Activated CD4-positive, alpha-beta memory T cell treated with anti-CD3 and anti-CD28 coated beads for 36 hours (primary cell): ENCODE measurements at regions not wholly inside any gene's neighbourhood (a gene's known extent, or its start where the extent isn't known, plus 50 kb on each side); places are given as distances from the start of the nearest gene placed in this dataset.
"Not testable (repeated sequence)": the region's sequence is repeated elsewhere in the genome, so short reads cannot be mapped to it uniquely, and the experiment has no call there.

Source experiments
- CTCF ChIA-PET: fragments of 350-600 bp; sonication (Branson Sonifier 250); formaldehyde crosslinking; loops from one replicate; lab custom pipeline; 2021; ENCODE audit warnings: antibody characterized with exemption, inconsistent platforms; lab: Charles Lee
- POLR2A ChIA-PET: fragments of 350-600 bp; sonication (Branson Sonifier 250); formaldehyde crosslinking; loops from one replicate; lab custom pipeline; 2021; ENCODE audit warnings: antibody characterized with exemption; lab: Charles Lee
- DNase-seq: peaks from one replicate; pipeline ENCODE4 v3.0.0-alpha.2; 2020
- H3K27ac Mint-ChIP-seq: one replicate; pipeline ENCODE4 v1.8.0; 2021; ENCODE audit warnings: mixed read lengths
- H3K27me3 Mint-ChIP-seq: one replicate; pipeline ENCODE4 v1.8.0; 2021; ENCODE audit warnings: mixed read lengths
- H3K36me3 Mint-ChIP-seq: one replicate; pipeline ENCODE4 v1.8.0; 2021; ENCODE audit warnings: mixed read lengths
- H3K4me1 Mint-ChIP-seq: one replicate; pipeline ENCODE4 v1.8.0; 2021; ENCODE audit warnings: low read depth, mixed read lengths
- H3K4me3 Mint-ChIP-seq: one replicate; pipeline ENCODE4 v1.8.0; 2021; ENCODE audit warnings: mild to moderate bottlenecking, mixed read lengths
- H3K9me3 Mint-ChIP-seq: one replicate; pipeline ENCODE4 v1.8.0; 2021; ENCODE audit warnings: mixed read lengths
- intact Hi-C: fragments of 100-400 bp; cut with micrococcal nuclease; formaldehyde crosslinking; loops from one replicate; pipeline ENCODE4 v1.15.1; 2023

DNA sequence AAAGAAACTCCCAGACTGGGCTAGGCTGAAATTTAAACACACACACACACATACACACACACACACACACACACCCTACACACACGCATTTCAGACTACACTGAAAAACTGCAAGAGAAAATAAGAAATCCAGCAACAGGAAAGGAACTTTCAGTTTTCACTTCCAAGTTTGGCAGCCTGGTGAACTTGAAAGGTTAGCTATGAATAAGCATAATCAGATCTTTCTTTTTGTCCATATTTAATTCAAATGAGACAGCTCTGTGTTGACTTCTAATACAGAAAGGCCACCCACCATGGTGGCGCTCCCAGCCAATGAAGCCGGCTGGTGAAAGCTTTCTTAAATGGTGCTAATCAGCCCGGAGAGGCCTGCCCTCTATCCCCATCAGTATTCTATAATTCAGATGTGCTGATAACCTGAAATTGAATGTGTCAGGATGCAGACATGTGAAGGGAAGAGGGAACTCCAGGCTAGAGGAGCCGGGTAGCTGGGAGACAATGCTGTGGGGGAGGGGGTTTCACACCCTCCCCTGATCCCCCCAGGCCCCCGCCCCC, 108.3 kb upstream of the ZNF536 start:
- H3K4me1 Mint-ChIP-seq: no peaks in the 10 kb centered on the region
- no peaks in the 10 kb centered on the region for H3K36me3 Mint-ChIP-seq
- H3K9me3 Mint-ChIP-seq: no peaks in the 10 kb centered on the region
- POLR2A ChIA-PET: no interaction called here
- DNase-seq: no peak
- intact Hi-C loops: no loop called here
- CTCF ChIA-PET: no interaction called here
- no peak overlapping the region for H3K27ac Mint-ChIP-seq
- peaks cover 3% of the 10 kb centered on the region for H3K27me3 Mint-ChIP-seq
- no peak overlapping the region for H3K4me3 Mint-ChIP-seq

DNA sequence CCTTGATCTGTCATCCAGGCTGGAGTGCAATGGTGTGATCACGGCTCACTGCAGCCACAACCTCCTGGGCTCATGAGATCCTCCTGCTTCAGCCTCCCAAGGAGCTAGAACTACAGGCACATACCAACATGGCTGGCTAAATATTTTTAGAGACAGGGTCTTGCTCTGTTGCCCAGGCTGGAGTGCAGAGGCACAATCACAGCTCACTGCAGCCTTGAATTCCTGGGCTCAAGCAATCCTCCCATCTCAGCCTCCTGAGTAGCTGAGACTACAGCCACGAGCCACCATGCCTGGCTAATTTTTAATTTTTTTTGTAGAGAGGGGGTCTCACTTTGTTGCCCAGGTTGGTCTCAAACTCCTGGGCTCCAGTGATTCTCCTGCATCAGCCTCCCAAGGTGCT, 106.3 kb upstream of the ZNF536 start:
- H3K9me3 Mint-ChIP-seq, H3K27me3 Mint-ChIP-seq, H3K4me1 Mint-ChIP-seq, POLR2A ChIA-PET, intact Hi-C loops, DNase-seq, H3K27ac Mint-ChIP-seq, H3K4me3 Mint-ChIP-seq, H3K36me3 Mint-ChIP-seq: not testable (repeated sequence)
- CTCF ChIA-PET: interaction anchor here (0.6 kb wide), 1 partner anchor 30 kb away, joined by 4 read pairs; no protein-coding TSS in a partner anchor

GRCh38 chr19:30266687-30267086, 105.5 kb upstream of the ZNF536 start:
- CTCF ChIA-PET: no interaction called here
- H3K27me3 Mint-ChIP-seq: no peaks in the 10 kb centered on the region
- H3K4me3 Mint-ChIP-seq: no peak overlapping the region
- POLR2A ChIA-PET: no interaction called here
- H3K4me1 Mint-ChIP-seq: no peaks in the 10 kb centered on the region
- no peak overlapping the region for H3K27ac Mint-ChIP-seq
- DNase-seq: no peak
- no peaks in the 10 kb centered on the region for H3K9me3 Mint-ChIP-seq
- no peaks in the 10 kb centered on the region for H3K36me3 Mint-ChIP-seq
- intact Hi-C loops: no loop called here

DNA sequence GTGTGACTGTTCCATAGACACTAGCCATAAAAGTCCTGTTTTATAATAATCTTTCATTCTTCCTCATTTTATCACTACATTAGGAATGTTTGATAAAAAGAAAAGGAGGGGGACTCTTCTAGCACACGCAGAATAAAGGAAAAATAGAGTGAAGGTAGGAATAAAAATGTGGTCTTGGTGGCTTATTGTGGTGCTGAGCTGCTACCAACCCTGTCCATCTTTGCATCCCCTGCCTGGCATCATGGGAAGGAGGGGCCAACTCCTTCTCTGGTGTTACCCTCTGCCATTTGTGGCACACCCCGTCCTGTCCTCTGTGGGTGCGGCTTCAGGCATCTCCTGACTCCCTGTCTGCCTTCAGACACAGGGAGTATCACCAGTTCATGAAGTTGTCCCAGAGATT, 104.9 kb upstream of the ZNF536 start:
- Mint-ChIP-seq H3K9me3 (no peaks in the 10 kb centered on the region), H3K36me3 (no peaks in the 10 kb centered on the region), H3K27ac (no peak overlapping the region), H3K4me3 (no peak overlapping the region), H3K27me3 (no peaks in the 10 kb centered on the region), H3K4me1 (no peaks in the 10 kb centered on the region)
- DNase-seq: no peak
- POLR2A ChIA-PET: no interaction called here
- intact Hi-C loops: no loop called here
- CTCF ChIA-PET: no interaction called here

GRCh38 chr19:30268601-30269000, 103.6 kb upstream of the ZNF536 start:
- intact Hi-C loops: no loop called here
- CTCF ChIA-PET: no interaction called here
- no peaks in the 10 kb centered on the region for H3K27me3 Mint-ChIP-seq
- no peaks in the 10 kb centered on the region for H3K4me1 Mint-ChIP-seq
- H3K4me3 Mint-ChIP-seq: no peak overlapping the region
- POLR2A ChIA-PET: no interaction called here
- no peak overlapping the region for H3K27ac Mint-ChIP-seq
- H3K9me3 Mint-ChIP-seq: peaks cover 7% of the 10 kb centered on the region
- H3K36me3 Mint-ChIP-seq: no peaks in the 10 kb centered on the region
- DNase-seq: no peak

DNA sequence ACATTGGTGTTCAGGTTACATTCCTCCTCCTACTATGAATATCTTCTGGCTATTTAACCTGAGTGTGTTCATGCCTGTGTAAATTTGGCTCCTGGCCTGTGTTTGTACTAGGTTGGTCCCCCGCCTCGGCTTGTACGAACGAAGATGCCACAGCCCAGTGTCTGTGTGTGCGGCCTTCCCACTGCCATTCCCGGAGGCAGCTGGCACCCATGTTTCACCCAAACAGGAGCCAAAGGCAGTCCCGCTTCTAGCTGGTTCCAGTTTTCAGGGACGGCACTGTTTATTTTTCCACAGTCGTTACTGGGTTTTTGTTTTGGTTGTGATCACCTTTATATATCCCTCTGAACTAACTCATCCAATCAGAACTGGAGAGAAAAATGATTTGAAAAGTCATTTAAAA, 102.5 kb upstream of the ZNF536 start:
- Mint-ChIP-seq H3K27me3 (no peaks in the 10 kb centered on the region), H3K4me3 (no peak overlapping the region), H3K36me3 (no peaks in the 10 kb centered on the region), H3K27ac (no peak overlapping the region), H3K4me1 (no peaks in the 10 kb centered on the region), H3K9me3 (peaks cover 8% of the 10 kb centered on the region)
- ChIA-PET CTCF (no interaction called here), POLR2A (no interaction called here)
- intact Hi-C loops: no loop called here
- no peak for DNase-seq

GRCh38 chr19:30271816-30272215, 100.4 kb upstream of the ZNF536 start:
- Mint-ChIP-seq H3K27me3 (no peaks in the 10 kb centered on the region), H3K4me1 (no peaks in the 10 kb centered on the region), H3K27ac (no peak overlapping the region), H3K4me3 (no peak overlapping the region), H3K36me3 (no peaks in the 10 kb centered on the region), H3K9me3 (peaks cover 8% of the 10 kb centered on the region)
- intact Hi-C loops: no loop called here
- CTCF ChIA-PET: no interaction called here
- POLR2A ChIA-PET: no interaction called here
- no peak for DNase-seq

DNA sequence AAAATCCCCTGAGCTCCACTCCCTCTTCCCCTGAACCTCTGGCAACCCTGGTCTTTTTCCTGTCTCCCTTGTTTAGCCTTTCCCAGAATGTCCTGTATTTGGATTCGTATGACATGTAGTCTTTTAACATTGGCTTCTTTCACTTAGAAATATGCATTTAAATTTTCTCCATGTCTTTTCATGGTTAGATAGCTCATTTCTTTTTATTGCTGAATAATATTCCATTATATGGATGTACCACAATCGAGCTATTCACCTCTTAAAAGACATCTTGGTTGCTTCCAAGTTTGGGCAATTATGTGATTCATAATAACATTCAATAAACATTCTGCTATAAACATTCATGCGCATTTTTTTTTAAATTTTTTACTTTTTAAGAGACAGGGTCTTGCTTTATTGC, 99.6 kb upstream of the ZNF536 start:
- H3K9me3 Mint-ChIP-seq: peaks cover 8% of the 10 kb centered on the region
- no peak for DNase-seq
- no peaks in the 10 kb centered on the region for H3K36me3 Mint-ChIP-seq
- ChIA-PET POLR2A (no interaction called here), CTCF (interaction anchor here (0.6 to 0.7 kb wide), 2 partner anchors 688 to 1132 kb away, joined by 3 to 4 read pairs; no protein-coding TSS in a partner anchor)
- intact Hi-C loops: no loop called here
- no peak overlapping the region for H3K4me3 Mint-ChIP-seq
- no peak overlapping the region for H3K27ac Mint-ChIP-seq
- H3K4me1 Mint-ChIP-seq: no peaks in the 10 kb centered on the region
- H3K27me3 Mint-ChIP-seq: no peaks in the 10 kb centered on the region

- DNase-seq: no peak
- intact Hi-C loops: no loop called here
- CTCF ChIA-PET: no interaction called here
- POLR2A ChIA-PET: no interaction called here
- Mint-ChIP-seq H3K9me3 (peaks cover 8% of the 10 kb centered on the region), H3K4me3 (no peak overlapping the region), H3K27me3 (no peaks in the 10 kb centered on the region), H3K4me1 (no peaks in the 10 kb centered on the region), H3K27ac (no peak overlapping the region), H3K36me3 (no peaks in the 10 kb centered on the region)
Observed at GRCh38 chr19:30273184-30273583, 99.0 kb upstream of the ZNF536 start.

DNA sequence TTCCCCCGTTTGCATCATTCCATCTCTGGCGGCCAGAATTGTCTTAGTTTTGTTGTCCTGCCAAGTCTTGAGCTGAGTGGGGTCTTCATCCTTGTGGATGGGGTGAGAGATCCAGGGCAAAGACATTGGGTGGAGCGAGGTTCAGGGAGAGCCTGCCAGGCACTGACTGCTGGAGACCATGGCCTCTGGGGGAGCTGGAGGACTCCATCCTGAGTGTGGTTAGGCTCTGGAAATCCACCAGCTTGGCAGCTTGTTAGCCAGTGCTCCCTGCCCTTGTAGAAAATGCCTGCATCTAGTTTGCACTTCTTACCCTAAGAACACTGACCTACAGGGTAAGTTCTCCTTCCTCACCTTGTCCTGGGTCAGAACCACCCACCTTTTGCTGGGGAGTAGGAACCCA, 97.2 kb upstream of the ZNF536 start:
- Mint-ChIP-seq H3K27me3 (peaks cover under 1% of the 10 kb centered on the region), H3K9me3 (peaks cover 8% of the 10 kb centered on the region), H3K36me3 (no peaks in the 10 kb centered on the region), H3K4me3 (no peak overlapping the region), H3K4me1 (no peaks in the 10 kb centered on the region), H3K27ac (no peak overlapping the region)
- no peak for DNase-seq
- intact Hi-C loops: no loop called here
- POLR2A ChIA-PET: no interaction called here
- CTCF ChIA-PET: no interaction called here

- CTCF ChIA-PET: interaction anchor here (0.7 kb wide), 1 partner anchor 15 kb away, joined by 7 read pairs; no protein-coding TSS in a partner anchor
- POLR2A ChIA-PET: no interaction called here
- H3K27me3 Mint-ChIP-seq: peaks cover 2% of the 10 kb centered on the region
- DNase-seq: no peak
- intact Hi-C loops: no loop called here
- H3K4me1 Mint-ChIP-seq: no peaks in the 10 kb centered on the region
- no peaks in the 10 kb centered on the region for H3K36me3 Mint-ChIP-seq
- peaks cover 8% of the 10 kb centered on the region for H3K9me3 Mint-ChIP-seq
- no peak overlapping the region for H3K27ac Mint-ChIP-seq
- H3K4me3 Mint-ChIP-seq: no peak overlapping the region
Observed at GRCh38 chr19:30276011-30276882, 95.9 kb upstream of the ZNF536 start.

GRCh38 chr19:30276883-30277280, 95.3 kb upstream of the ZNF536 start:
- intact Hi-C loops: no loop called here

More at GRCh38 chr19:30276883-30277280, 95.3 kb upstream of the ZNF536 start:
- H3K36me3 Mint-ChIP-seq: no peaks in the 10 kb centered on the region
- H3K27ac Mint-ChIP-seq: no peak overlapping the region
- no peak overlapping the region for H3K4me3 Mint-ChIP-seq
- H3K9me3 Mint-ChIP-seq: peaks cover 8% of the 10 kb centered on the region
- no peaks in the 10 kb centered on the region for H3K4me1 Mint-ChIP-seq
- POLR2A ChIA-PET: no interaction called here
- DNase-seq: no peak
- peaks cover 2% of the 10 kb centered on the region for H3K27me3 Mint-ChIP-seq
- CTCF ChIA-PET: interaction anchor here (0.7 kb wide), 1 partner anchor 15 kb away, joined by 7 read pairs; no protein-coding TSS in a partner anchor
